SH-SY5Y (cell line): ENCODE measurements at regions not wholly inside any gene's neighbourhood (a gene's known extent, or its start where the extent isn't known, plus 50 kb on each side); places are given as distances from the start of the nearest gene placed in this dataset.

Experiments used
- GATA2 ChIP-seq: IDR thresholded peaks from 2 replicates; pipeline ENCODE4 v1.6.1; 2011; ENCODE audit warnings: mild to moderate bottlenecking, low read depth, low read length
- GATA3 ChIP-seq: IDR thresholded peaks from 2 replicates; pipeline ENCODE4 v1.6.1; 2011; ENCODE audit warnings: low read depth, mild to moderate bottlenecking, low read length, moderate library complexity

GRCh38 chr9:108283696-108284095 is 572.1 kb downstream of the ACTL7B start:
- TF ChIP-seq GATA2 (no peak), GATA3 (no peak)
